NCI-H187 treated with DMSO at 0.1 percent for 48 hours (cell line): ENCODE measurements at regions not wholly inside any gene's neighbourhood (a gene's known extent, or its start where the extent isn't known, plus 50 kb on each side); places are given as distances from the start of the nearest gene placed in this dataset.

Experiments used
- DNase-seq: peaks from one replicate; lab custom pipeline; 2025; lab: John Stamatoyannopoulos, UW

DNA sequence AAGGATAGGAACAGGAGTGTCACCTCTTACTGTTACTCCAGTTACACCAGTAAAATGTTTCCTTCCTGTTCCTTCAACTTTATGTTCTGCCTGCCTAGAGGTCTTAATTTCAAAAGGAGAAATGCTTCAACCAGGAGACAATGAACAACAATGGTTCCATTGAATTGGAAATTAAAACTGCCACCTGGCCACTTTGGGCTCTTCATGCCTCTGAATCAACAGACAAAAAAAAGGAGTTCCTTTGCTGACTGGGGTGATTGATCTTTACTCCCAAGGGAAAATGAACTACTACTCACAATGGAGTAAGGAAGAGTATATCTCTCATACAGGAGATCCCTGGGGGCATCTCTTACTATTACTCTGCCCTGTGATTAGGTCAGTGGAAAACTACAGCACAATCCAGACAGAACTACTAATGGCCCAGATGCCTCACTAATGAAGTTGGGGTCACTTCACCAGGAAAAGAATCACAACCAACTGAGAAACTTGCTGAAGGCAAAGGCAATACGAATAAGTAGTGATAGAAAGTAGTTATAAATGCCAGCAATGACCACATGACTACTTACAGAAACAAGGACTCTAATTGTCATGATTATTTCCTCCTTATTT, 76.6 kb upstream of the PRDX6 start:
- DNase-seq: no peak

DNA sequence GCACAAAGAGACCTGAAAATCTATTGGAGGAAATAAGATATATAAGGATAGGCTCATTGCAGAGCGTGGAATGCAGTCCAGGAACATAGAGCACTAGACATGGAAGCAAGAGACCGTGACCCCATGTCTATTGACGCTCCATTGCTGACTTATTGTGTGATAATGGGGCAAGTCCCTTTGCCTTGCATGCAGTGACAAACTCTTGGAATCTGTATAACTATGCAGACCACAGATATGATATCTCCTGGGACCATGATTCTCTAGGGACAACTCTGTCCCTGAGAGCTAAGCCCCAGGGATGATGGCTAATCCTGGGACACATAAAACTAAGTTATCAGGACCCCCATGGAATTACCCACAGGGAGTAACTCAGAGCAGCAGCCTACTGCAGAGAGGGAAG, 73.1 kb upstream of the PRDX6 start:
- no peak for DNase-seq

DNA sequence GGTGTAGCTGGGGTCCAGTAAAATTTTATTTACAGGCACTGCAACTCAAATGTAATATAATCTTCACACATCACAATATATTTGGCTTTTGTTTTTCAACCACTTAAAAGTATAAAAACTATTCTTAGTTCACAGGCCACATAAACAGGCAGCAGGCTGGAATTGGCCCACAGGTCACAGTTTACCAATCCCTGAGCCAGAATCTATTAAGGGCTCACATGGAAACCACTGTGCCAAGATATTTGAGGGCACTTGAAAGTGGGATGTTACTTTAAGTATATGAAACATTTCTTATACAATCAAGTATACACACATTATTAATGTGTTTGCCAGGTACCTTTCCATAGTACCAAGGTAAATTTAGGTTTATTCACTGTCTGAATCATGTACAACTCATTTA, 71.9 kb upstream of the PRDX6 start:
- DNase-seq: no peak

DNA sequence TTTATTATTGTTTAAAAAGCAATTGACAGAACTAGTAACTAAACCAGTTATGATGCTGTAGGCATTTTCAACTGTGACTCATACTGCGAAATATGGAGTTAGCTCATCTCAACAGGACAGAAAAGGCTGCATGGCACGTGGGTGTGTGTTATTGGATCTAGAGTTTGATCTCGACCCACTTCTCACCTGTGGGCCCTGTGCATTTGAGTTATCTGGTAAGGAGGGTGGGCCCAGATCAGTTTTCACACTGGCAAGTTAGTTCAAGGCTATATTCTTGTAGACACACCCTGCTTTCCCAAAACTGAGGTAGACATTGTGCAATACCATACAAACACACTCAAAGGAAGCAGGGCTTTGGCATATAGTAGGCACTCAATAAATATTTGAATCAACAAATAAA, 71.3 kb upstream of the PRDX6 start:
- no peak for DNase-seq

DNA sequence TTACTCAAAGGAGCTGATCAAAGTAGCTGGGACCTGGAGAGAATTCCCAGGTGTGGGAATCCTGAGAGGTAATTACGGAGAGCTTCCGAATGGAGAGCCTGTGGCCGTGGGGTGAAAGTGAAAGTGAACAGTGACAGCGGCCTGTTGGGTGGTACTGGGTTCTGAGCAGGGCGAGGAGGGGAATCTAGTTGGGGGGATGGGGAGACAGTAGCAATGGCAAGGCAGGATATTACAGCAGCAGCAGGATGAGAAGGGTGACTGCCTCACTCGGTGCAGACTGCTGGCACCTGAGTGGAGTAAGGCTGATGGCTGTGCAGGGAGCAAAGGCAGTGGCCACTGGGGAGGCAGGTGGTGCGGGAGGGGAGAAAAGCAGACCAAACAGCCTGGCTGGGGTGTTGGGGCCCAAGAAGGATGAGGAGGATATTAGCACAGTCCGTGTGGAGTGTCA, 70.3 kb upstream of the PRDX6 start:
- no peak for DNase-seq

DNA sequence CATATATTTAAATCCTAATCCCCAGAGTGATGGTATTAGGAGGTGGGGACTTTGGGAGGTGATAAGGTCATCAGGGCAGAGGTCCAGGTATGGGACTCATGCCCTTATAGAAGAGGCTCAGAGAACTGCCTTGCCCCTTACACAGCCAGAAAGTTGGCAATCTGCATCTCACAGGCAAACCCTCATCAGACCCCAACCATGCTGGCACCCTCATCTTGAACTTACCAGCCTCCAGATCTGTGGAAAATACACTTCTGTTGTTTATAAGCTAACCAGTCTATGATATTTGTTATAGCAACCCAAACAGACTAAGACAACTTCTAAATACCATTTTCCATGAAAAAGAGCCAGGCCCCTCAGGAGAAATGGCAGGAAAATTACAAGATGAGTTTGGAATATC, 69.3 kb upstream of the PRDX6 start:
- DNase-seq: no peak

DNA sequence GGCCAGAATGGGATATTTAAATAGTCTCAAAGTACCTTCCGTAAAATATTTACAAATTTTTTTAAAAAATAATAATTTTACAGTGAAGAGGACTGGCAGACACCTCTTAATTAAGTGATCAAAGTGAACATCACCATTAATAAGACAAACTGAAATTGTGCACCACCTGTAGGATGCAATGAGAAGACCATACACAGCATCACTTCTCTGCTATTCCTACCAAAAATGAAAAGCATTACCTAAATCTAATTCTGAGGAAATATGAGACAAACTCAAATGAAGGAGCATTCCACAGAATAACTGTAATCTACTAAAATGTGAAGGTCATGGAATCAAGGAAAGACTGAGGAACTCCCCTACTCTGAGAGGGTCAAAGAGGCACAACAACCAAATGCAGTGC, 68.2 kb upstream of the PRDX6 start:
- no peak for DNase-seq

DNA sequence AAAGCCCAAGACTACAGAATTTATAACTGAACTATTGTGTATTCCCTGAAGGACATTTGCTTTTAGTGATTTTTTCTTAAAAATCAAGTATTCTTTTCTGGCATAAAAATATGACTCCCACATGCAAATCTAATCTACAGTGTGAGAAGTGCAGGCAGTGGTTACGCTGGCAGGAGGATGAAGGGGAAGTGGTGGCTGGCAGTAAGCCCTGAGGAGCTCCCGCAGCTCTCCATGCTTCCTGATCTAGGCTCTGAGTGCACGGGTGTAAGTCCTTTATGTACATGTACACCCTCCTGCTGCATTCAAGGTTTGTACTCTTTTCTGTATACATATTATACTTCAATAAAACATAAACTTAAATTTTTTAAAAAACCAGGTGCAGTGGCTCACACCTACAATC, 67.5 kb upstream of the PRDX6 start:
- no peak for DNase-seq

DNA sequence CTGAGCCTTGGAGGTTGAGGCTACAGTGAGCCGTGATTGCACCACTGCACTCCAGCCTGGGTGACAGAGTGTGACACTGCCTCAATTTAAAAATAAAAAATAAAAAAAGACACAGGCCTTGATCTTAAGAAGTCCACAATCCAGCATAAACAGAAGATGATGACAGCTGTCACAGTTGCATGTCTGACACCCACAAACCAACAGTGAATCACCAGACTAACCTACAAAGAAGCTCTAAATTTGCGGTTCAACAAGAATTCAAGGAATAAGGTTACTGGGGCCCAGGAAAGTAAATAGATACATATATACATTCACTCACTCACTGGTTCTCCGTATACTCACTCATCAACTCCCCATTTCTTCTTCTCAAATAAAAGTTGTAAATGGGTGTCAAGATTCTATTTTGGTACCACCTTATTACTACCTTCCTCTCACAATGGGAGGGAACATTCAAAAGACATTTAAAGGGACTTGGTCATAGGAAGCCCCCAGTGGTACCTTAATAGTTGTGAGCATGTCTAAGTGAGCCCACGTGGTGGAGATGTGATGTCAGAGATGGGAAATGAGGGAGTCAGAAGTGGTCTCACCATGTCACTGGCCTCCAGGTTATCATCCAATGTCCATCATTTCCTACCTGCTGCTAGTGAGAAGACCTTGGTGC, 66.9 kb upstream of the PRDX6 start:
- no peak for DNase-seq

DNA sequence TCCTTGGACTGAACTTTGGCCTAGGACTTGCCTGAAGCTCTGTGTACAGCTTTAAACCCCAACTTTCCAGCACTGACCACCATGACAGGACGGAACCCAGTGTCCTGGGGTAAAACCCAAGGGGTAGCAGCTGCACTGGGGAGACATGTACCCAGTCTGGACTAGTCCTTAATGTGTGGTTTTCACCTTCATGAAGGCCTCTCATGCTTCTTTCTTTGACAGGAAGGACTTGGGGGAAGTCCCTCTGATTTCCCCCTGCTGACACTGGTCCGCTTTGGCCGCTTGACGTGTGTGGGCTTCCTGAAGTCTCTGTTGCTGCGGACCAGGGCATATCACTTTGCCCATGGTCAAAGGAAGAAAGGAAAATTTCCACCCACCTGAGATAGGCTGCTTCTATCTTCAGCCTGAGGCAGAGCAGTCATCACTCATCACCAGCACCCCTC, 66.3 kb upstream of the PRDX6 start:
- no peak for DNase-seq

DNA sequence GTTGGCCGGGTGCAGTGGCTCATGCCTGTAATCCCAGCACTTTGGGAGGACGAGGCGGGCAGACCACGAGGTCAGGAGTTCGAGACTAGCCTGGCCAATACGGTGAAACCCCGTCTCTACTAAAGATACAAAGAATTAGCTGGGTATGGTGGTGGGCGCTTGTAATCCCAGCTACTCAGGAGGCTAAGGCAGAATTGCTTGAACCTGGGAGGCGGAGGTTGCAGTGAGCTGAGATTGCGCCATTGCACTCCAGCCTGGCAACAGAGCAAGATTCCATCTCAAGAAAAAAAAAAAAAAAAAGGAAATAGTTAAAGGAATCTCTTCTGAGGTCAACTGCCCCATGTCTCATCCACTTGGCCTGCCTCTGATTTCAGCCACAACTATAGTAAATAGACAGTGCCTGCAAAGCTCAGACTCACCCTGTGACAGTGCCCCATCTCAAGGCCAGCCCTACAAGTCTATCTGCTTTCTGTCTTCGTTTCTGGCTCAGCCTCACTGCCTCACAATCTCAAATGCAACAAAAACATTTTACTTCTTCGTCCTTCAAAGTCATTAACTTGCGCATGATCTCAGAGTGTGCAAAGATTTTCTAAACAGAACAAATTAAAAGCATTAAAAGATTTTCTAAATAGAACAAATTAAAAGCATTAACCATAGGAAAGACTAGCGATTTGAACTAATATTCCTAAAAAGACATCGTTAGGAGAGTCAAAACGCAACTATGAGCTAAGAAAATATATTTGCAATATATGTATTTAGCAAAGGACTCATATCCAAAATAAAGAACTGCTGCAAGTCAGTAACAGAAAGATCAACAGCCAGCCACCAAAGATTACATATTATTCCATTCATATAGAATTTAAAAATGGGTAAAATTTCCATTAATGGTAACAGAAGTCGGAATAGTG, 65.0 kb upstream of the PRDX6 start:
- DNase-seq: no peak

DNA sequence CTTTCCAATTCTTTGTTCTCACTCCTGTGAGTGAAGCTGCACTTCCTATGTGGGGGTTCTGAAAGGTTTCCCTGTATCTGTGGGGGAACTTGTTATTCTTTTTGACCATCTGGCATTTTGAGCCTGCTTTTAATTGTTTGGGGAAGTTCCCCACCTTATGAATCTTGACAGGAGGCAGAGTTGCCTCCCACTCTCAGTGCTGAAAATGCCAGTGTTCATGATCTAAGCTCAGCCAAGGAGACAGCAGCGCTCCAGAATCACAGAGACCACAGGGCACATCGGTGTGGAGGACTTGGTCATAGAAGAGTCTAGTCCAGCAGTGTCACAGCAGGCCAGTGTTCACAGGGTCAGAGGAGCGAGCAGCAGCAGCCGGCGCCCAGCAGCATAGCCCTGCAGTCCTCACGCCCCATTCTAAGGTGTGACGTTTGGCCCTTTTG, 63.8 kb upstream of the PRDX6 start:
- no peak for DNase-seq

DNA sequence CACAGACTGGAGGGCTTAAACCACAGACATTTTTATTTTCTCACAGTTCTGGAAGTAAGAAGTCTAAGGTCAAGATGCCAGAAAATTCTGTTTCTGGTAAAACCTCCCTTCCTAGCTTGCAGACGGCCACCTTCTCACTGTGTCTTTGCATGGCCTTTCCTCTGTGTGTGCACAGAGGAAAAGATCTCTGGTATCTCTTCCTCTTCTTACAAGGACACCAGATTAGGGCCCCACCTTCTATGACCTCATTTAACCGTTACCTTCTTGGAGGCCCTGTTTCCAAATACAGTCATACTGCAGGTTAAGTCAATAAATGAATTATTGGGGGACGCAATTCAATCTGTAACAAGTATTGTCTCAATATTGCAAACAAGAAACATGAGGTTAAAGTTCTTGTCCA, 63.0 kb upstream of the PRDX6 start:
- DNase-seq: no peak

DNA sequence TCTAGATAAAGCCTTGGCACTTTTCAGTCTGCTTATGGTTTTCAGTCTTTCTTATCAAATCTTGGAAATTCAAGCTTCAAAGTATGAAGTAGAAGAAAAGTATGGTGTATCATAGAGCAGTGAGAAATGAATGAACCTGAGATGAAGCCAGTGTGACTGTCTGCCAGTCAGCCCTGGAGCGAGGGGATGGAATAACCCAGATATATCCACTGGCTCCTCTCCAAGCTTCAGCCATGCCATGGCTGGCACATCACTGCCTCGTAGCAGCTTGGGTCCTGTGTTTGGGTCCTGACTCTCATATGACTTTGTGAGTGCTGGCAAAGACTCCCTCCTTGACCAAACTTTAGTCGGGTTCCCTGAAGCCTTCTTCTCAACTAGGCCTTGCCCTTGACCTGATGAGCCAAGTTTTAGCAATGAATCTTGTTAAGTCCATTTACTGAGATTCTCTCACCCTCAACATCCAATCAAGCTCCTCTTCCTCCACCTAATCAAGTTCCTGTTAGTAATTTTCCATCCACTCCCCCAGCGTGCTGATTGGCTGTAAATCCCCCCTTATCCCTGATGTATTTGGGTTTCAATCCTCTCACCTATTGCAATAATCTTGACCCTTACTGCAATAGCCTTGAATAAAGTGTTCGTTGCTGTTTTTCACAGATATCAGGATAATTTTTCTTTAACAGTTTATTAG, 62.5 kb upstream of the PRDX6 start:
- no peak for DNase-seq

DNA sequence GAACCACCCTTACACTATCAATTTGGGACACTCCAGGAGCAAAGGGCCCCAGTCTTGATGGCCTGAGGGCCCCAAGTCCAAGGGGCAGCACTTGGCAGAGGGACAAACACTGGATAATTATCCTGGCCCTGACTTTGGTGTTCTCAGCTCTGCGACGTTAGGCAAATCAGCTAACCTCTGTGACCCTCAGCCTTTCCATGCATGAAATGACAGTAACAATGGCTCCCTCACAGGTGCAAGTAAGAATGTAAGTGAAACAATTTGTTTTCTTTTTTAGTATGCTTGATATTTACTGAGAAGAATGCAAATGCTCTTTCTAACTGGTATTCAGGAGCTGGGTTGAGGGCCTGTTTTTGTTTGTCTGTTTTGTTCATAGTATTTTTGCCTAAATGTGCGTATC, 61.6 kb upstream of the PRDX6 start:
- DNase-seq: no peak

DNA sequence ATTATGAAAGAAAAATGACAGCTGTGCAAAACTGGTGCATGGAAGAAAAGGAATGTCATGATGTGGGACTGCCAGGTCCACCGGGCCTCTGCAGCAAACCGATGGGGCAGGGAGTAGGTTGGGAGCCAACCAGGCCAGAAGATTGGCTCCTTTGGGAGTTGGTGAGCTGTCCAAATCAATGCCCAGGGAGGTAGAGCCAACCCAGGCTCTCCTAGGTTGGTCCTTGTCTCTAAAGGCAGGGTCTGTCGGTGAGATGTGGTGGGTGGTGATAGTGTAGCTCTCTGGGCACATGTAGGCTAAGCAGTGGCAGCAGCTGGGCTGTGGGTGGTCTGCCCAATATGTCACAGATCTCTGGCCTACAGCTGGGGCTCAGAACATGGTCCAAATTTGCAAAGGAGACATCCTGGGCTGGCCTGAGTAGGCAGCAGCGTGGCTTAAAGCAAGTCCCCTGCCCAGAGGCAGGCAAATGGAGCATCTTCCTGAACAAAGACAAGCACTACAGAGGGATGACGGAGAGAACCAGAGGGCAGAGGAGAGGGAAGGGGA, 61.2 kb upstream of the PRDX6 start:
- DNase-seq: no peak

DNA sequence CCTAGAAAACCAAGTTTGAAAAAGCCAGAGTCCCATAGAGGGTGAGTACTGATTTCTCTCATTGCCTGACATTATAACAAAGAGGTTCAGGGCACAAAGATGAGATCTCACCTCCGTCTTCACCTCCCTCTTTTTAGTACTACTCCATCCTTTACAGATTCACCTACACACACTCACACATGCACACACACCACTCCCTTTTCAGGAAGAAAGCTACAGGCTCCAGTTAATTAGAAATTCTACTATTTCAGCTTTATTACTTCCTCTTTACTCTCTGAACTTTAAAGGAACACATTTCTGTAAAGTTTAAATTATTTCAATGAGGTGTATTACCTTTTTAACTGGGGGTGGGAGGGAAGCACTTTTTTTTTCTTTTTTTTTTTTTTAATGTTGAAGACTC, 59.6 kb upstream of the PRDX6 start:
- DNase-seq: no peak

DNA sequence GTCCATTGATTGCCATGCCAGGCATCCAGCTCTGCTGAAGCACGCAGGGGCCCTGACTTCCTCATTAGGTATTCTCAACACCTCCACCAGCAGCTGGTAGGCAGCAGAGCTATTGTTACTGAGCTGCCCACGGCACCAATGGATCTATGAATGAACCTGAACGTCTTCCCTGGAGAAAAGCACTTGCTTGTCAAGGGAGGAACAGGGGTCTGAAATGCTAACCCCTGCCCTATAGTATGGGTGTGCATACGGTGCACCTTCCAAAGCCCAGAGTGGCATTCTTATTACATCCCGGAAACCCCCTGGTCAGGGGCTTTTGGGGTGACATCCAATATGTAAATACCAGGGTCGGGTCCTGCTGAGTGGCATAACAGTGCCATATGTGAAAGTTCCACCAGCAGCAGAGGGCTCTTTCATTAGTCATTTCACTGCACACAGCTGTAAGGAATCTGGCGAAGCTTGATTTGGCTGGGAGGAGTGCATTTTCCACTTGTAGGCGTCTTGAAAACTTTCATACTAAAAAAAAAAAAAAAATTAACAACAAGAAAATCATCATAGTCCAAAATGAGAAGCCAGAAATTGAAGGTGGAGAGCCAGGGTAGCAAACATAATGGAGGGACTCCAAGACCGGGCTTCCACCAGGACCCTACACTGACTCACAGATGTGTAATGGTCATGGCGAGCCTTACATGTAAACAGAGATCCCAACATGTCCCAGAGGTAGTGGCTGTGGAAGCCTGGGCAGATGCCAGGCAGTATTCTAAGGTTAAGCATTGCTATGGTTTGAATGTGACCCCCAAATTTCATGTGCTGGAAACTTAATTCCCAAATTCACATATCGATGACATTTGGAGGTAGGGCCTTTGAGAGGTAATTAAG, 58.8 kb upstream of the PRDX6 start:
- DNase-seq: no peak

DNA sequence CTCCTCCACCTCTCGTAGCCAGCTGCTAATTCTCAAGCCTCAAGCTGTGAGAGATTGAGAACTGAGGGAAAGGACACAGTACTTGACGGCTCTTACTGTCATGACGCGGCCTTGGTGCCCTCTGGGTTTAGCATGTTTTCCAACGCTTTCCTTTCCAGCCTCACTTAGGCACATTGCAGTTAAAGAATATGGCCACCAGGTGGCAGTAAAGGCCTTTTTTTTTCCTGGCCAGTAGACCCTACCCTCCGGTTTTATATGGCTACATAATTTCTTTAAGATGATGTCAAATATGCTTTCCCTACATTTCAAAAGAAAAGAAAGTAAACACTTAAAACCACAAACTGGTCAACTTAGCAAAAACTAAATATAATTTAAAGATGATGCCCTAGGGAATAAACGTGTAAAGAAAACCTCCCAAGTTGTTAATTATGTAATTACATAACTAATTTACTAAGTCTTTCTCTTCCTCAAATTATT, 56.8 kb upstream of the PRDX6 start:
- peak; percentile 58 for DNase-seq

DNA sequence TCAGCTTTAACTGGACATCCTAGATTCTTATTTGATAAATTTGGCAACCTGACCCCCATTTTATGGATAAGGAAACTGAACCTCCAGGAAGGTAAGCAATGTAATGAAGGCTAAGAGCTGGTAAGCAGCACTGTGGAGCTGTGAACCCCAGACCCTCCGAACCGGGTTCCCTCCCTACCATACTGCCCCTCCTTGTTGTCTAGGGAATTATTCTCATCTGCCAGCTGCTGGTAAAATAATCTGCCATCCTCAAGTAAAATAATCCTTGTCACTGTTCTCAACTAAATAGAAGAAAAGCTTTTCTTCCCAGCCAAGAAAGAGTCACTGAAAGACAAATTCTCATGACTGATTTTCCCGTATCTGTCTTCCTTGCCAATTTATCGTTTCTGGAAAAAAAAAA, 55.8 kb upstream of the PRDX6 start:
- no peak for DNase-seq

DNA sequence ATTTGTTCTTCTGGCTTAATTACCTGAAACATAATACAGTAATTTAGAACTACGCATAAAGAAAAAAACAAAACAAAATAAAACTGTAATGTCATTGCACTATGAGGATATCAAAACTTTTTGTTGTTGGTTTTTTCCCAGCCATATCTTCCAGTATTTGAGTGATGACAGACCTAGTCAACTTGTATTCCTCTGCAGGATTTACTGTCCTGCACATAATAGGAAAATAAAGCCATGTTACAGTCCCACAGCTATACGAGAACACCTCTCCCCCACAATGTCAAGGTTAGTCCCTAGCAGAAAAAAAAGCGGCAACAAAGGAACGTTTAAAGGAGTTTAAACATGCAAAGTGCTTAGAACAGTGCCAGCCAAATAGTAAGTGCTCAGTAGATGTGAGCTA, 55.3 kb upstream of the PRDX6 start:
- DNase-seq: no peak
